IMR-90 (cell line): ENCODE measurements at regions not wholly inside any gene's neighbourhood (a gene's known extent, or its start where the extent isn't known, plus 50 kb on each side); places are given as distances from the start of the nearest gene placed in this dataset.

ENCODE experiments used
- ATAC-seq: fragments of 200-7000 bp; cut with Tn5 transposase; 2 replicates; pipeline ENCODE4 v1.9.1; 2020; ENCODE audit warnings: low read depth, mild to moderate bottlenecking, moderate library complexity
- BruUV-seq: library from RNA; stranded (reverse); fragments of 400-500 nt; replicated peaks from 2 replicates; lab custom pipeline; 2021; lab: Mats Ljungman, UMichigan
- CTCF ChIA-PET: fragments of 300-600 bp; formaldehyde crosslinking; extraction: SDS; loops from one replicate; lab custom pipeline; 2021; ENCODE audit warnings: antibody characterized with exemption; lab: Yijun Ruan, JAX
- POLR2A ChIA-PET: fragments of 300-600 bp; sonication (Branson Sonifier 250); formaldehyde crosslinking; loops from one replicate; lab custom pipeline; 2022; ENCODE audit warnings: antibody characterized with exemption; ENCODE audit not compliant: unreplicated experiment; lab: Charles Lee
- DNase-seq: peaks from one replicate; pipeline ENCODE4 v3.0.0; 2013
- H2AFZ ChIP-seq: replicated peaks from 2 replicates; pipeline ENCODE3; 2013; ENCODE audit warnings: low read length, mild to moderate bottlenecking; ENCODE audit not compliant: poor library complexity
- H2AK5ac ChIP-seq: 2 replicates; pipeline ENCODE4 v1.6.1; 2013; ENCODE audit warnings: low read depth, low read length, inconsistent platforms
- H2AK9ac ChIP-seq: replicated peaks from 2 replicates; pipeline ENCODE3; 2013; ENCODE audit warnings: mild to moderate bottlenecking, low read depth, low read length, moderate library complexity; ENCODE audit not compliant: poor library complexity
- H2BK120ac ChIP-seq: 2 replicates; pipeline ENCODE4 v1.6.1; 2013; ENCODE audit warnings: low read depth, low read length, inconsistent platforms
- H2BK15ac ChIP-seq: 3 replicates; pipeline ENCODE4 v1.6.1; 2013; ENCODE audit warnings: low read depth, low read length, inconsistent platforms
- H2BK20ac ChIP-seq: 2 replicates; pipeline ENCODE4 v1.6.1; 2013; ENCODE audit warnings: low read depth, mild to moderate bottlenecking, inconsistent platforms, low read length, moderate library complexity
- H2BK5ac ChIP-seq: 2 replicates; pipeline ENCODE4 v1.6.1; 2013; ENCODE audit warnings: mild to moderate bottlenecking, low read depth, low read length, inconsistent platforms; ENCODE audit not compliant: poor library complexity, severe bottlenecking
- H3K14ac ChIP-seq: replicated peaks from 2 replicates; pipeline ENCODE4 v1.6.1; 2013; ENCODE audit warnings: low read depth, low read length, inconsistent platforms
- H3K18ac ChIP-seq: 2 replicates; pipeline ENCODE4 v1.6.1; 2013; ENCODE audit warnings: low read depth, low read length, control low read depth
- H3K23ac ChIP-seq: 2 replicates; pipeline ENCODE4 v1.6.1; 2013; ENCODE audit warnings: low read depth, low read length, inconsistent platforms
- H3K27ac ChIP-seq: 2 replicates; pipeline ENCODE4 v1.5.1; 2013; ENCODE audit warnings: mild to moderate bottlenecking, control low read depth, low read length; ENCODE audit not compliant: insufficient read depth
- H3K27me3 ChIP-seq: 2 replicates; pipeline ENCODE4 v1.6.1; 2013; ENCODE audit warnings: low read length; ENCODE audit not compliant: control insufficient read depth, insufficient read depth
- H3K36me3 ChIP-seq: 2 replicates; pipeline ENCODE4 v1.6.1; 2013; ENCODE audit warnings: low read length, mixed read lengths; ENCODE audit not compliant: control insufficient read depth, insufficient read depth
- H3K4ac ChIP-seq: 2 replicates; pipeline ENCODE4 v1.6.1; 2013; ENCODE audit warnings: low read depth, low read length, inconsistent platforms
- H3K4me1 ChIP-seq: 2 replicates; pipeline ENCODE4 v1.6.1; 2013; ENCODE audit warnings: low read length, mixed read lengths; ENCODE audit not compliant: control insufficient read depth, insufficient read depth
- H3K4me2 ChIP-seq: 2 replicates; pipeline ENCODE4 v1.6.1; 2013; ENCODE audit warnings: low read depth, mild to moderate bottlenecking, control low read depth, low read length, moderate library complexity
- H3K4me3 ChIP-seq: 2 replicates; pipeline ENCODE4 v1.5.1; 2013; ENCODE audit warnings: low read depth, mild to moderate bottlenecking, control low read depth, low read length, moderate library complexity; ENCODE audit not compliant: insufficient read depth
- H3K56ac ChIP-seq: 2 replicates; pipeline ENCODE4 v1.6.1; 2013; ENCODE audit warnings: low read length, inconsistent platforms; ENCODE audit not compliant: insufficient read depth; ENCODE audit errors: extremely low read depth
- H3K79me1 ChIP-seq, 2 experiments: 2 replicates each; pipeline ENCODE4 v1.6.1; 2013; ENCODE audit warnings: low read length in 2 of 2, inconsistent platforms in 1 of 2, low read depth in 1 of 2
- H3K9ac ChIP-seq: 2 replicates; pipeline ENCODE4 v1.6.1; 2013; ENCODE audit warnings: low read depth, low read length, control low read depth
- H3K9me1 ChIP-seq: 2 replicates; pipeline ENCODE4 v1.6.1; 2013; ENCODE audit warnings: low read length, inconsistent platforms; ENCODE audit not compliant: insufficient read depth
- H3K9me3 ChIP-seq: 2 replicates; pipeline ENCODE4 v1.6.1; 2013; ENCODE audit warnings: low read length; ENCODE audit not compliant: control insufficient read depth, insufficient read depth
- H4K20me1 ChIP-seq: 2 replicates; pipeline ENCODE4 v1.6.1; 2013; ENCODE audit warnings: low read length, inconsistent platforms; ENCODE audit not compliant: insufficient read depth
- H4K5ac ChIP-seq: 2 replicates; pipeline ENCODE4 v1.6.1; 2013; ENCODE audit warnings: mild to moderate bottlenecking, low read depth, low read length, control low read depth
- H4K8ac ChIP-seq, 2 experiments: 2 replicates each; pipeline ENCODE4 v1.6.1; 2013; ENCODE audit warnings: low read depth in 2 of 2, low read length in 2 of 2, control low read depth in 1 of 2, inconsistent platforms in 1 of 2
- H4K91ac ChIP-seq: 2 replicates; pipeline ENCODE4 v1.6.1; 2013; ENCODE audit warnings: low read depth, low read length, inconsistent platforms; ENCODE audit not compliant: insufficient read depth
- BHLHE40 ChIP-seq: fragments of 150-350 bp; IDR thresholded peaks from 2 replicates; pipeline ENCODE4 v1.6.1; 2016; ENCODE audit warnings: mild to moderate bottlenecking, low read depth, low read length
- CTCF ChIP-seq: conservative IDR thresholded peaks from 2 replicates; pipeline ENCODE4 v1.5.1; 2012; ENCODE audit warnings: mild to moderate bottlenecking, low read depth, low read length, improper control_type of control experiment
- FOS ChIP-seq: fragments of 150-350 bp; IDR thresholded peaks from 2 replicates; pipeline ENCODE4 v1.6.1; 2016; ENCODE audit warnings: low read depth, low read length
- MAZ ChIP-seq: IDR thresholded peaks from 2 replicates; pipeline ENCODE4 v1.6.1; 2012; ENCODE audit warnings: low read depth, mild to moderate bottlenecking, low read length, improper control_type of control experiment, moderate library complexity, borderline replicate concordance
- NFE2L2 ChIP-seq: fragments of 150-350 bp; IDR thresholded peaks from 2 replicates; pipeline ENCODE4 v1.6.1; 2016; ENCODE audit warnings: low read depth, mild to moderate bottlenecking, low read length
- RAD21 ChIP-seq: IDR thresholded peaks from 2 replicates; pipeline ENCODE4 v1.6.1; 2012; ENCODE audit warnings: low read length, improper control_type of control experiment
- WGBS, 2 experiments: methylation state at CpG; one replicate each; pipeline versions ENCODE4 v1.1.5 to v1.1.7; 2013; ENCODE audit warnings: missing lambda C conversion rate in 2 of 2; ENCODE audit not compliant: insufficient read length in 1 of 2; ENCODE audit errors: extremely low coverage in 2 of 2; 5-methylcytosine and 5-hydroxymethylcytosine counted together
- dilution Hi-C: fragments of 300-500 bp; cut with HindIII; formaldehyde crosslinking; loops from one replicate; pipeline ENCODE4 v1.14.3; 2018; ENCODE audit warnings: low sequenced_read_pairs; ENCODE audit not compliant: unreplicated experiment
- in situ Hi-C: fragments of 300-500 bp; cut with MboI; formaldehyde crosslinking; loops from 3 replicates; pipeline ENCODE4 v1.14.3; 2019; ENCODE audit warnings: low sequenced_read_pairs, inconsistent platforms, mixed read lengths
- intact Hi-C: fragments of 100-400 bp; cut with micrococcal nuclease; formaldehyde crosslinking; loops from 2 replicates; pipeline ENCODE4 v1.10.0; 2022

- H4K20me1 ChIP-seq, result no peaks in the 10 kb centered on the region
- dilution Hi-C loops (no loop called here), intact Hi-C loops (no loop called here), in situ Hi-C loops (no loop called here)
- H3K4me3 ChIP-seq, result no peak overlapping the region
- H3K27ac ChIP-seq, result no peak overlapping the region
- no peaks in the 10 kb centered on the region for H3K9me1 ChIP-seq
- H3K4me1 ChIP-seq, result no peaks in the 10 kb centered on the region
- H3K9me3 ChIP-seq, result no peaks in the 10 kb centered on the region
- H3K18ac ChIP-seq, result no peak overlapping the region
- H2BK120ac ChIP-seq, result no peak overlapping the region
- DNase-seq, result no peak
- H3K14ac ChIP-seq, result no peak overlapping the region
- no peak overlapping the region for H3K23ac ChIP-seq
- ChIA-PET POLR2A (no interaction called here), CTCF (no interaction called here)
- H2BK15ac ChIP-seq, result no peak overlapping the region
- H2AK9ac ChIP-seq, result no peak overlapping the region
- TF ChIP-seq BHLHE40 (no peak), FOS (no peak), RAD21 (no peak), CTCF (no peak), MAZ (no peak), NFE2L2 (no peak)
- H2AK5ac ChIP-seq, result no peak overlapping the region
- peak overlapping the region; percentile 33 for H2AFZ ChIP-seq
- no peaks in the 10 kb centered on the region for H3K36me3 ChIP-seq
- no peak overlapping the region for H3K4ac ChIP-seq
- 80% methylated on average over 9 of the region's 12 CpGs; no CpG with 5 or more reads in 1 of the 2 experiments for WGBS, 2 experiments
- ATAC-seq, result no peak
- no peak overlapping the region for H3K9ac ChIP-seq
- peaks cover 4% of the 10 kb centered on the region; the same call in 1 of the 2 replicates for H3K27me3 ChIP-seq
- H4K91ac ChIP-seq, result no peak overlapping the region
- no peaks in the 10 kb centered on the region for H3K79me1 ChIP-seq
- H2BK5ac ChIP-seq, result no peak overlapping the region
- no peak overlapping the region for H4K8ac ChIP-seq
- no peak overlapping the region for H3K4me2 ChIP-seq
- H4K5ac ChIP-seq, result no peak overlapping the region
- no peak overlapping the region for H3K56ac ChIP-seq
- H2BK20ac ChIP-seq, result no peak overlapping the region
- no TSS peak for BruUV-seq
Observed at GRCh38 chr16:86982912-86983311, 334.3 kb downstream of the C16orf95 start.
